Dedifferentiated amniotic fluid mesenchymal stem cell (primary cell): ENCODE measurements at regions not wholly inside any gene's neighbourhood (a gene's known extent, or its start where the extent isn't known, plus 50 kb on each side); places are given as distances from the start of the nearest gene placed in this dataset.

Source experiments
- DNase-seq: peaks from one replicate; pipeline ENCODE4 v3.0.0-alpha.2; 2016; ENCODE audit errors: extremely low spot score

GRCh38 chr18:76771192-76771799 lies 51.1 kb upstream of the ZNF236 start:
- no peak for DNase-seq

DNA sequence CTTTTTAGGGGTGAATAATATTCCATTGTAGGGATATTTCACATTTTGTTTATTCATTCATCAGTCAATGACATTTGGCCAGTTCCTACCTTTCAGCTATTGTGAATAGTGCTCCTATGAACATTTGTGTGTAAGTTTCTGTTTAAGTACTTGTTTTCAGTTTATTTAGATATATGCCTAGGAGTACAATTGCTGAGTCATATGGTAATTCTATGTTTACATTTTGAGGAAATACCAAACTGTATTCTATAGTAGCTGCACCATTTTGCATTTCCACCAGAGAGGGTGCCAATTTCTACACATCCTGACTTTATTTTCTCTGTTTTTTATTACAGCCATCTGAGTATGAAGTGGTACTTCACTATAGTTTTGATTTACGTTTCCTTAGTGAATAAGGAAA lies 54.4 kb upstream of the ZNF236 start:
- no peak for DNase-seq

DNA sequence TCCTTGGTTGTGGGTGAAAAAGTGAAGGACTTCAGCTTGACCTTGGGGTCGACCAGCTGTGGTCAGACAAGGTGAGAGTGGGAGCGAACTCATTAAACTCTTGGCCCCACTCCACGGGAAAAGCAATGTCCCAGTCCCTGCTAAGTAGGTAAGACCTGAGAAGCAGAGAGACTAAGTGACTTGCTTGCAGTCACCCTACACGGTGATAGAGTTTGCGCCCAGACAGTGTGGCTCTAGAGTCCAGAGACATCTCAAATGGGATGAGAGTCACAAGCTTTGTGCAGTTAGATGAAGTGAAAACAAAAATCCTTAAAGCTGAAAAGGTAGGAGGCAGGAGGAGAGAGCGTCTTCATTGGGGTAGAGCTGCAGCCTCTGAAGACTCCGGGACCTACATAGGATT lies 55.9 kb upstream of the ZNF236 start:
- DNase-seq = no peak

GRCh38 chr18:76765649-76766048 lies 56.7 kb upstream of the ZNF236 start:
- no peak for DNase-seq

DNA sequence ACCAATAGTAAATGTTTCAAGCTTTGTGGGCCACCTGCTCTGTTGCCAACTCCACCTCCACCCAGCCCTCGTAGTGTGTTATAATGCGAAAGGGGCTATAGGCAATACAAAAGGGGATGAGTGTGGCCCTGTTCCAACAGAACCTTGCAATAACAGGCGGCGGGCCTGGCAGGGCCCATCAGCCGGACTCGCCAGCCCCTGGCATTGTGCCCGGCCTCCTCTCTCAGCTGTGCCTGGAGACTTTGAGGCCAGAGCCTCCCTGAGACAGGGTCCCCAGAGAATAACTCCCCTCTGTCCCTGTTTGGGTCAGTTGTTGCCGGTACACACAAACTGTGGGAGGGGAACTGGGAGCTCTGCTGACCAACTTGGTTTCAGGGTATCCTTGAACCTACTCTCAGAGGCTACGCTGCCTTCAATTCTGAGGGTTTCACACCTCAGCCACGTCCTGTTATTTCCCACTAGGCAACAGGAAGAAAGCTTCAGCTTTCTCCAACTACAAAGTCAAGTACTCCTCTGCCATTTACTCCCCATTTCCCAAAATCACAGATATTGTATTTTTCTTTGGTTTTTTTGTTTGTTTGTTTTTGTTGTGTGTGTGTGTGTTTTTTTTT lies 58.0 kb upstream of the ZNF236 start:
- no peak for DNase-seq

GRCh38 chr18:76759056-76759455 lies 63.3 kb upstream of the ZNF236 start:
- DNase-seq = no peak

GRCh38 chr18:76757925-76758324 lies 64.4 kb upstream of the ZNF236 start:
- no peak for DNase-seq

GRCh38 chr18:76757335-76757734 lies 65.0 kb upstream of the ZNF236 start:
- no peak for DNase-seq

- no peak for DNase-seq
Observed at GRCh38 chr18:76756531-76757253, 65.7 kb upstream of the ZNF236 start.

- DNase-seq = no peak
Observed at GRCh38 chr18:76754351-76754750, 68.0 kb upstream of the ZNF236 start.

DNA sequence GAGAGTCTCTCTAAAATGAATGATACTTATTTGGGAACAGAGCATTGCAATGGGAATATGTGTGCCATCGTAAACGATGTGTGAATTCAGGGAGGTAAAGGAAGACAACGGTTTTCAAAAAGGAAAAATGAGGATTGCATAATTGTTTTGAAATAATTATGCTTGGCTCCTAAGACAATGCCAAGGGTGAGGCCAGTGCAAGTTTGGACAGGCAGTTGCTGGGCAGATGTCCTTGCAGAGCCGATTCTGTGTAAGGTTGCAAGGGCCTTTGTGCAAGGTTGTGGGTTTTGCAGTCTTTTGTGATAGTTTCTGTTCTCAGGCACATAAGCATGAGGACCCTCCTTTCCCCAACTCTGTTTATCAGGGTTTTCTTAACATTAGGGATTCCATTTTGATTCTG lies 70.0 kb upstream of the ZNF236 start:
- DNase-seq = no peak

DNA sequence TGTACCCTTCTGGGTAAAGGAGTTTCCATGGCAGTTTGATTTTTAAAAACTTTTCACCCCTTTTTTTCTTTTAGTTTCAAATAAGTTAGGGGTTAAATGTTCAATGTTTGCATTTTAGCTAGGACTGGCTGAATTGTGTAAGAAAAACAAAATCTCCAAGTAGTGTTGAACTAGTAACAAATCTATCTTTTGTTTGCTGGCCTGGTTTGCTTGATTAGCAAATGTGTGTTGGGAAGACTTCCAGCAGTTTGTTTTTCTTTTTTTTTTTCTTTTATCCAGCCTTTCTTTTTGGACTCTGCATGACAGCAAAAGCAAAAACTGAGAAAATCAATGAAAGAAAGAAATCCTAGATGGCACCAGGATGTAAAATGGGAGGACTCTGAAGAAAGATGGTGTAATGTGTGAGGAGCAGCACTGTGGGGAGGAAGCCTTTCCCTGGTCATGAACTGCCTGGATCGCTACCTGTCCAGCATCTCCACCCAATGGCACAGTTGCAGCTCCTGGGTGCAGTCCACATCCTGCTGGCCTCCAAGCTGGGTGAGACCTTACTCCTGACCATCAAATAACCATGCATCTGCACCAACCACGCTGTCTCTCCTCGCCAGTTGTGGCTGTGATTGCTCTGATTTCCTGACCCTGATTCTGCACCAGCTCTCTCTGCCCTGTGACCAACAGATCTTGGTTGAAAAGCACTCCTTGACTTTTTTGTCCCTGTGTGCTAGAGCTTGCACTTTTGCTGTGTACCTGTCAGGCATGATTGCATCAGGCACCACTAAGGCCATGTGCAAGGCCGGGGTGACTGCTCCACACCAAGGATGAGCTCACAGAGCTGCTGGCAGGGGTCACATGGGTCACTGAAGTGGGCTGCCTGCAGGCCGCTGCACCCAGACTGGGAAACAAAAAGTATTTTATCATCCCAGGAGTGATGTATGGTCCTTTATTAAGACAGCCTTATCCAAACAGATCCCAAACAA lies 71.2 kb upstream of the ZNF236 start:
- DNase-seq = no peak

DNA sequence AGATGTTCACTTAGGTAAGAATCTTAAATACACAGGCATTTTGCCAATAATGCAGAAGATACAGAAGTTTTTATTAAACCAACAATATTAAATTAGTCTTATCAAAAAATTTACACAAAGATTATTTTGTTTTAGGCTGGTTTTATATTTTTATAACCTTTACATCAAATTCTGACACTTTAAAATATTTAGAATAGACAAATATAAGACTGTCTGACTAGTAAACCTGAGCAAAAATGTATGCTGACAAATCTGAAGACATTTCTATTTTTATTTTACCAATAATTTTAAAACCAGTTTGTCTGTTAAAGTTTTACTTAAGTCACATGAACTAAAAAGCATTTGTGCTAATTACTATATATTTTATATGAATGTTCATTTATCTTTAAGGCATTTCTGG lies 72.1 kb upstream of the ZNF236 start:
- DNase-seq = no peak

- no peak for DNase-seq
Observed at GRCh38 chr18:76747676-76748075, 74.7 kb upstream of the ZNF236 start.

DNA sequence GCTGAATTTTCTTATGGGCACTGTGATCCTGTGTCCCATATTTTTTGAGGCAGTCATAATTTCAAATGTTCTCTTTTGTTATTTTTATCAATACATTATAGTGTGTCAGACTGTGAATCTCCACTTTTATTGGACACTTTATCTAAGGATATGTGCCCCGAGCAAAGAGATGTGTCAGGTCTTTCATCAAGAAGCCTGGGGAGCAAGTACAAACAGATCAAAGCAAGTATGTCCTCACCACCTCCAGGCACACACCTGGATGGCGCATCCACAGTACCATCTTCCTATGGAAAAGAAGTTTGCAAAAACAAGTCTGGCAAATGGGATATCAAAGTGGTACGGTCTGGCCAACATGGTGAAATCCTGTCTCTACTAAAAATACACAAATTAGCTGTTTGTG lies 81.0 kb upstream of the ZNF236 start:
- DNase-seq = no peak

DNA sequence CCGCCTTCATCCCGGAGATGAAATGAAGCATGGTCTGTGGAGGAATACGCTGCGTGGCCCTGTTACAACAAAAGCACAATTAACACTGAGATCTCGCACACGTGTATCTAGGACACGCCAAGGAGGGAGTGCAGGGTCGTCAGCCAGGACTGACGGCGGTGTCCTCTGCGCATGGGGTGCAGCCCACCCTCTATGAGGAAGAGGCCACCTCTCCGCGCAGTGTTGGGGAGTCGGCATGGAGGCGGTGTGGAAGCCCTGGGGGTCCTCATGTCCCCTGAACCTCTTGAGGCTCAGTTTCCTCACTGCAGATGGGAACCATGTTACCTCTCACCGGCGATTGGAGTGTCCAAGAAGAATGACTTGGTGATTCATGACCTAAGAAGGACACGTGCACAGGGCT lies 86.0 kb upstream of the ZNF236 start:
- no peak for DNase-seq

DNA sequence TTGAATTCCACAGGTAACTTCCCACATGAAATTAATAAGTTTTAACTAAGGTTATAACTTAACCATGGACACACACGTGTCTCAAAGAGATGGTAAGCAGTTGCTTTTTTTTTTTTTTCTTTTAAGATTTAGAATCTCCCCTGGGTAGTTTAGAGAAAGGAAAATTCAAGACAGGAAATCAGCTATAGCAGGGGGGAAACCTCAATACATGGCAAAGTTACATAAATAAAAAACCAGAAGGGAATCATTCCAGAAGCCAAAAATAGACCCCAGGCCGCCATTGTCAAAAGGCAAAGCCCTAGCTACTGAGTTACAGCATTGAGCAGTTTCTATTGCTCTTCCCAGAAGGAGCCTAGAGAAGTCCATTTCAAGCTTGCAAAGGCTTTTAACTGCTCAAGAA lies 91.5 kb upstream of the ZNF236 start:
- DNase-seq = no peak

- DNase-seq = no peak
Observed at GRCh38 chr18:76727589-76727988, 94.8 kb upstream of the ZNF236 start.

GRCh38 chr18:76725445-76725844 lies 96.9 kb upstream of the ZNF236 start:
- DNase-seq = no peak

- DNase-seq = no peak
Observed at GRCh38 chr18:76722224-76723061, 99.9 kb upstream of the ZNF236 start.
